Endothelial cell of umbilical vein (primary cell): ENCODE measurements at regions not wholly inside any gene's neighbourhood (a gene's known extent, or its start where the extent isn't known, plus 50 kb on each side); places are given as distances from the start of the nearest gene placed in this dataset.

Experiments
- EZH2 ChIP-seq: IDR thresholded peaks from 2 replicates; pipeline ENCODE4 v1.6.1; 2012; ENCODE audit warnings: borderline replicate concordance, low read depth, mild to moderate bottlenecking, moderate library complexity, low read length, inconsistent platforms; ENCODE audit not compliant: severe bottlenecking
- POLR2A ChIP-seq: IDR thresholded peaks from 2 replicates; pipeline ENCODE4 v1.6.1; 2012; ENCODE audit warnings: low read depth, mild to moderate bottlenecking, control low read depth, low read length
- TF ChIP-seq, protein P1 (sequence below), 2 donors: IDR thresholded peaks; 1 replicate in 1 of 2; 2 replicates in 1 of 2; pipeline ENCODE4 v1.5.1; 2011; ENCODE audit warnings: low read length in 2 of 2, mild to moderate bottlenecking in 2 of 2, moderate library complexity in 2 of 2, control low read depth in 1 of 2, inconsistent platforms in 1 of 2, low read depth in 1 of 2; ENCODE audit not compliant: insufficient read depth in 1 of 2; ENCODE audit errors: extremely low read depth in 1 of 2

DNA sequence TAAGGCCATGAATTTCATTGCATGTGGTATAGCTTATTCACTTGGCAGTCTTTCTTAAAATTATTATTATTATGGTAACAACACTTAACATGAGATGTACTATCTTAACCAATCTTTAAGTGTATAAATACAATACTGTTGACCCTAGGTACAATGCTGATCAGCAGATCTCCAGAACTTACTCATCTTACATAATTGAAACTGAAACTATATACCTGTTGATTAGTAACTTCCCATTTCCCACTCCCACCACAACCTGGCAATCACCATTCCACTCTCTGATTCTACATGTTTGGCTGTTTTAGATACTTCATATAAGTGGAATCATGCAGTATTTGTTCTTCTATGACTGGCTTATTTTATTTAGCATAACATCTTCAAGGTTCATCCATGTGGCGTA is 150.2 kb upstream of the POU2AF2 start:
- TF ChIP-seq POLR2A (no peak), EZH2 (no peak)
- TF ChIP-seq, protein P1, sequence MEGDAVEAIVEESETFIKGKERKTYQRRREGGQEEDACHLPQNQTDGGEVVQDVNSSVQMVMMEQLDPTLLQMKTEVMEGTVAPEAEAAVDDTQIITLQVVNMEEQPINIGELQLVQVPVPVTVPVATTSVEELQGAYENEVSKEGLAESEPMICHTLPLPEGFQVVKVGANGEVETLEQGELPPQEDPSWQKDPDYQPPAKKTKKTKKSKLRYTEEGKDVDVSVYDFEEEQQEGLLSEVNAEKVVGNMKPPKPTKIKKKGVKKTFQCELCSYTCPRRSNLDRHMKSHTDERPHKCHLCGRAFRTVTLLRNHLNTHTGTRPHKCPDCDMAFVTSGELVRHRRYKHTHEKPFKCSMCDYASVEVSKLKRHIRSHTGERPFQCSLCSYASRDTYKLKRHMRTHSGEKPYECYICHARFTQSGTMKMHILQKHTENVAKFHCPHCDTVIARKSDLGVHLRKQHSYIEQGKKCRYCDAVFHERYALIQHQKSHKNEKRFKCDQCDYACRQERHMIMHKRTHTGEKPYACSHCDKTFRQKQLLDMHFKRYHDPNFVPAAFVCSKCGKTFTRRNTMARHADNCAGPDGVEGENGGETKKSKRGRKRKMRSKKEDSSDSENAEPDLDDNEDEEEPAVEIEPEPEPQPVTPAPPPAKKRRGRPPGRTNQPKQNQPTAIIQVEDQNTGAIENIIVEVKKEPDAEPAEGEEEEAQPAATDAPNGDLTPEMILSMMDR (IDR thresholded peaks at IDR 0.05; ENCODE audit: extremely low read depth in 1 of 2, insufficient read depth in 1 of 2, low read depth in 1 of 2, low read length in 2 of 2): no peak
